Fibroblast of lung (primary cell): ENCODE measurements at regions not wholly inside any gene's neighbourhood (a gene's known extent, or its start where the extent isn't known, plus 50 kb on each side); places are given as distances from the start of the nearest gene placed in this dataset.

Experiments
- DNase-seq, 2 donors: peaks; one replicate each; pipeline versions ENCODE4 v3.0.0 to v3.0.0-alpha.2; 2010; ENCODE audit warnings: low read depth in 2 of 2
- H2AFZ ChIP-seq: 2 replicates; pipeline ENCODE4 v1.5.1; 2012; ENCODE audit warnings: low read length, control low read depth, inconsistent platforms
- H3K27ac ChIP-seq: 2 replicates; pipeline ENCODE4 v1.5.1; 2011; ENCODE audit warnings: low read length, control low read depth; ENCODE audit not compliant: insufficient read depth
- H3K27me3 ChIP-seq: 2 replicates; pipeline ENCODE4 v1.5.1; 2011; ENCODE audit warnings: mild to moderate bottlenecking, low read length; ENCODE audit not compliant: control insufficient read depth, insufficient read depth
- H3K36me3 ChIP-seq: 2 replicates; pipeline ENCODE4 v1.5.1; 2011; ENCODE audit warnings: low read length; ENCODE audit not compliant: control insufficient read depth, insufficient read depth
- H3K4me1 ChIP-seq: 2 replicates; pipeline ENCODE4 v1.5.1; 2011; ENCODE audit warnings: low read length; ENCODE audit not compliant: control insufficient read depth, insufficient read depth; ENCODE audit errors: extremely low read depth
- H3K4me2 ChIP-seq: 2 replicates; pipeline ENCODE4 v1.5.1; 2011; ENCODE audit warnings: low read length, control low read depth; ENCODE audit not compliant: insufficient read depth; ENCODE audit errors: extremely low read depth
- H3K4me3 ChIP-seq, 4 experiments: fragments of 200-600 bp in 1 of 4; sonication (generic) in 1 of 4; replicated peaks in 1 of 4; 2 replicates each; pipeline ENCODE4 v1.5.1; 2011 to 2016; ENCODE audit warnings: low read length in 4 of 4, low read depth in 3 of 4, mild to moderate bottlenecking in 3 of 4, control low read depth in 2 of 4, inconsistent platforms in 1 of 4, mixed read lengths in 1 of 4; ENCODE audit not compliant: insufficient read depth in 1 of 4; ENCODE audit errors: control extremely low read depth in 1 of 4
- H3K79me2 ChIP-seq: 2 replicates; pipeline ENCODE4 v1.5.1; 2012; ENCODE audit warnings: mild to moderate bottlenecking, low read length, inconsistent platforms; ENCODE audit not compliant: control insufficient read depth, insufficient read depth
- H3K9ac ChIP-seq: 2 replicates; pipeline ENCODE4 v1.5.1; 2011; ENCODE audit warnings: mild to moderate bottlenecking, low read length, control low read depth; ENCODE audit not compliant: insufficient read depth
- H3K9me3 ChIP-seq: 2 replicates; pipeline ENCODE4 v1.5.1; 2012; ENCODE audit warnings: low read depth, low read length; ENCODE audit not compliant: control insufficient read depth, insufficient read depth
- H4K20me1 ChIP-seq: 2 replicates; pipeline ENCODE4 v1.5.1; 2011; ENCODE audit warnings: low read length; ENCODE audit not compliant: control insufficient read depth, insufficient read depth; ENCODE audit errors: extremely low read depth
- CTCF ChIP-seq, 2 donors: IDR thresholded peaks in 1 of 2; conservative IDR thresholded peaks in 1 of 2; 1 replicate in 1 of 2; 2 replicates in 1 of 2; pipeline ENCODE4 v1.5.1; 2011 to 2012; ENCODE audit warnings: low read length in 2 of 2, control low read depth in 1 of 2, inconsistent platforms in 1 of 2, low read depth in 1 of 2, mild to moderate bottlenecking in 1 of 2
- EZH2 ChIP-seq: IDR thresholded peaks from 2 replicates; pipeline ENCODE4 v1.5.1; 2012; ENCODE audit warnings: low read length, control low read depth, mild to moderate bottlenecking; ENCODE audit errors: missing control alignments

DNA sequence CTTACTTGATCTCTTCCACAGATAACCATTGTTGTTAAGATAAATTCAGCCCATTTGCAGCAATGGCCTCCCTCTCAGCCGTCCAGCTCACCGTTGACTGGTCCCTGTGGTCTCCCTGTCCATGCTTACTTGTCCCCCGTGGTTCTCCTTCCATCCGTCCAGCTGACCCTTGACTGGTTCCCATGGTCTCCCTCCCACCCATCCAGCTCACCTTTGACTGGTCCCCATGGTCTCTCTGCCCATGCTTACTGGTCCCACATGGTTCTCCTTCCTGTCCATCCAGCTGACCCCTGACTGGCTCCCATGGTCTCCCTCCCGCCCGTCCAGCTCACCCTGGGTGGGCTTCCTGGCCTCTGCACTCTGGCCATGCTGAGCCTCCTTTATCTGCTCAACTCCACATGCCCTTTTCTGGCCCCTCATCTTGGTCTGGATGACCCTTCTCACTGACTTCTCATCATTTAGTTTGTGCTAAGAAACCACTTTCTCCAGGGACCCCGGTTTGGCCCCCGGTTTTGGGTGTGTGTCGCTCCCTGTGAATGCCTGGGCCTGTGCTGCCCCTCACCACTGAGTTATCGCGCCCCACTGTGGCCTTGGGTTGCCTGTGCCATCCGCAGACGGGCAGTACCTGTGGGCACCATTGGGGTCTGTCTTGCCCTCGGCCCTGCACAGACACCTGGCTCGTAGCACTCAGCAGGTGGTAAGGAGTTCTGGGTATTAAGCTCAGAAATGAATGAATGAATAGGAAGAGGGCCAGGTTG lies 146.4 kb downstream of the ERMARD start:
- H3K27ac ChIP-seq: no peak overlapping the region
- H3K9ac ChIP-seq: no peak overlapping the region
- TF ChIP-seq EZH2: no peak
- no peak for TF ChIP-seq CTCF (conservative IDR thresholded peaks at IDR 0.05 in 1 of 2, IDR thresholded peaks at IDR 0.05 in 1 of 2; ENCODE audit: low read depth in 1 of 2, low read length in 2 of 2)
- H3K79me2 ChIP-seq: no peaks in the 10 kb centered on the region
- no peak overlapping the region for H2AFZ ChIP-seq
- H3K4me3 ChIP-seq: no peak overlapping the region
- no peaks in the 10 kb centered on the region for H4K20me1 ChIP-seq
- DNase-seq: no peak
- H3K27me3 ChIP-seq: no peaks in the 10 kb centered on the region
- H3K9me3 ChIP-seq: no peaks in the 10 kb centered on the region
- H3K4me2 ChIP-seq: no peak overlapping the region
- no peaks in the 10 kb centered on the region for H3K36me3 ChIP-seq
- H3K4me1 ChIP-seq: no peaks in the 10 kb centered on the region

DNA sequence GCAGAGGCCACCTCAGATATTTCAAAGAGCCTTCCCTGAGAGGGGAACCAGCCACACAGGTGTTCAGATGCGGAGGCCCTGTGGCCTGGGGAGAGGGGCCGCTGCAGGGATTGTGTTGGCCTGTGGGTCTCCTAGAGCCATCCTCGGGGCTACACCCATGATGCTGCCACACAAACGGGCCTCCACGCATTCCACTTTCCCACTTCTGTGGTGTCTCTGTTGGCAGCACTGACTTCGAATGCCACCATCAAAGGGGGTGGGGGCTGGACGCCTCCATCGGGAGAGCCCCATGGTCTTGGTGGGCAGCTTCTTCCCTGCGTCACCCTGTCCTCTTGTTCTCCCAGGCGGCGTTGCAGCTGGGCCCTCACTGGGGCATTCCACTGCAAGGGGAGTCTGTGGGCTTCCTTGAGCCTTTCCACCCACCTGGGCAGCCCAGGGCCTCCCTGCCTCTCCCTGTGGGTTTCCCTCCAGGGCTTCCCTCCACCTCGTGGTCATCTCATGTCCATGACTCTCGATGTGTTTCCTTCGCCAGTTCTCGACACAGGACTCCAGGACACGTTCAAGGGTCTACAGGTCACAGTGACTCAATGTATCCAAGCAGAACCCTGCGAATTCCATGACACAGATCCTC lies 145.5 kb downstream of the ERMARD start:
- no peak for DNase-seq
- TF ChIP-seq EZH2 (no peak), CTCF (conservative IDR thresholded peaks at IDR 0.05 in 1 of 2, IDR thresholded peaks at IDR 0.05 in 1 of 2; ENCODE audit: low read depth in 1 of 2, low read length in 2 of 2) (no peak)
- no peaks in the 10 kb centered on the region for H3K4me1 ChIP-seq
- H3K9ac ChIP-seq: no peak overlapping the region
- no peaks in the 10 kb centered on the region for H3K36me3 ChIP-seq
- H3K27ac ChIP-seq: no peak overlapping the region
- no peaks in the 10 kb centered on the region for H4K20me1 ChIP-seq
- no peaks in the 10 kb centered on the region for H3K9me3 ChIP-seq
- H3K27me3 ChIP-seq: no peaks in the 10 kb centered on the region
- H3K79me2 ChIP-seq: no peaks in the 10 kb centered on the region
- H3K4me3 ChIP-seq: no peak overlapping the region
- no peak overlapping the region for H3K4me2 ChIP-seq
- H2AFZ ChIP-seq: no peak overlapping the region

- no peak overlapping the region for H3K27ac ChIP-seq
- no peaks in the 10 kb centered on the region for H3K79me2 ChIP-seq
- no peaks in the 10 kb centered on the region for H3K4me1 ChIP-seq
- no peak overlapping the region for H3K9ac ChIP-seq
- H3K4me2 ChIP-seq: no peak overlapping the region
- DNase-seq: no peak
- H4K20me1 ChIP-seq: no peaks in the 10 kb centered on the region
- H3K4me3 ChIP-seq: no peak overlapping the region
- H3K36me3 ChIP-seq: no peaks in the 10 kb centered on the region
- no peak for TF ChIP-seq CTCF (conservative IDR thresholded peaks at IDR 0.05 in 1 of 2, IDR thresholded peaks at IDR 0.05 in 1 of 2; ENCODE audit: low read depth in 1 of 2, low read length in 2 of 2)
- no peak for TF ChIP-seq EZH2
- no peaks in the 10 kb centered on the region for H3K9me3 ChIP-seq
- no peak overlapping the region for H2AFZ ChIP-seq
- no peaks in the 10 kb centered on the region for H3K27me3 ChIP-seq
These were observed 144.7 kb downstream of the ERMARD start for GRCh38 chr6:169895926-169896761.
